ENCODE measurements at regions not wholly inside any gene's neighbourhood (a gene's known extent, or its start where the extent isn't known, plus 50 kb on each side); places are given as distances from the start of the nearest gene placed in this dataset.
A peak's percentile ranks its signal among the peaks of the same experiment; 100 is the strongest.

- no peaks in the 10 kb centered on the region for H4K20me1 ChIP-seq (ENCODE audit: insufficient read depth, low read length, poor library complexity, severe bottlenecking)
- H3K36me3 ChIP-seq (ENCODE audit: insufficient read depth, low read length): no peaks in the 10 kb centered on the region
- H3K9me3 ChIP-seq (ENCODE audit: insufficient read depth, low read depth, low read length): no peaks in the 10 kb centered on the region
- H3K4me1 ChIP-seq (ENCODE audit: insufficient read depth, low read length, poor library complexity, severe bottlenecking): peaks cover 54% of the 10 kb centered on the region
- peak overlapping the region; percentile 38 for H3K4me2 ChIP-seq (ENCODE audit: low read depth, low read length, poor library complexity, severe bottlenecking)
- TF ChIP-seq CTCF (conservative IDR thresholded peaks at IDR 0.05; ENCODE audit: low read length) (no peak), EZH2phosphoT487 (IDR thresholded peaks at IDR 0.05; ENCODE audit: borderline replicate concordance) (no peak)
- peak overlapping the region; percentile 56 for H3K9ac ChIP-seq (ENCODE audit: low read depth, low read length, poor library complexity, severe bottlenecking)
- H3F3A ChIP-seq (ENCODE audit: low read depth): 0 out of 2 replicates have a peak, but pooled peaks cover 6% of the 10 kb centered on the region
- H3K79me2 ChIP-seq (ENCODE audit: insufficient read depth, low read length): no peaks in the 10 kb centered on the region
- H3K27me3 ChIP-seq (ENCODE audit: insufficient read depth, low read length, poor library complexity, severe bottlenecking): no peaks in the 10 kb centered on the region
- no peaks in the 10 kb centered on the region for H3K9me2 ChIP-seq (replicated peaks; ENCODE audit: low read depth, low read length)
- no peak overlapping the region for H3K4me3 ChIP-seq (ENCODE audit: low read length, poor library complexity, severe bottlenecking)
- peak overlapping the region; percentile 67; the same call in 1 of the 2 replicates for H2AFZ ChIP-seq (ENCODE audit: low read length)
Measured at GRCh38 chr15:69664572-69665571, 212.3 kb downstream of the RPLP1 start.

- no peak for TF ChIP-seq EZH2phosphoT487 (IDR thresholded peaks at IDR 0.05; ENCODE audit: borderline replicate concordance)
- TF ChIP-seq CTCF (conservative IDR thresholded peaks at IDR 0.05; ENCODE audit: low read length): no peak
- Histone ChIP-seq H3K27me3 (ENCODE audit: insufficient read depth, low read length, poor library complexity, severe bottlenecking) (no peaks in the 10 kb centered on the region), H3K4me1 (ENCODE audit: insufficient read depth, low read length, poor library complexity, severe bottlenecking) (peaks cover 62% of the 10 kb centered on the region), H3K36me3 (ENCODE audit: insufficient read depth, low read length) (no peaks in the 10 kb centered on the region), H3K79me2 (ENCODE audit: insufficient read depth, low read length) (no peaks in the 10 kb centered on the region), H3K9ac (ENCODE audit: low read depth, low read length, poor library complexity, severe bottlenecking) (peak overlapping the region; percentile 56), H2AFZ (ENCODE audit: low read length) (peak overlapping the region; percentile 67; the same call in 1 of the 2 replicates), H3F3A (ENCODE audit: low read depth) (0 out of 2 replicates have a peak, but pooled peaks cover 6% of the 10 kb centered on the region), H3K9me2 (replicated peaks; ENCODE audit: low read depth, low read length) (no peaks in the 10 kb centered on the region), H3K9me3 (ENCODE audit: insufficient read depth, low read depth, low read length) (no peaks in the 10 kb centered on the region), H4K20me1 (ENCODE audit: insufficient read depth, low read length, poor library complexity, severe bottlenecking) (no peaks in the 10 kb centered on the region), H3K4me3 (ENCODE audit: low read length, poor library complexity, severe bottlenecking) (no peak overlapping the region), H3K4me2 (ENCODE audit: low read depth, low read length, poor library complexity, severe bottlenecking) (peak overlapping the region; percentile 38)
Measured at GRCh38 chr15:69665641-69666111, 213.1 kb downstream of the RPLP1 start.

GRCh38 chr15:69666441-69666882 lies 213.8 kb downstream of the RPLP1 start:
- Histone ChIP-seq H3F3A (ENCODE audit: low read depth) (0 out of 2 replicates have a peak, but pooled peaks cover 6% of the 10 kb centered on the region), H3K4me3 (ENCODE audit: low read length, poor library complexity, severe bottlenecking) (no peak overlapping the region), H3K9ac (ENCODE audit: low read depth, low read length, poor library complexity, severe bottlenecking) (peak overlapping the region; percentile 56), H4K20me1 (ENCODE audit: insufficient read depth, low read length, poor library complexity, severe bottlenecking) (no peaks in the 10 kb centered on the region), H3K36me3 (ENCODE audit: insufficient read depth, low read length) (no peaks in the 10 kb centered on the region), H2AFZ (ENCODE audit: low read length) (no peak overlapping the region; the same call in 1 of the 2 replicates), H3K4me2 (ENCODE audit: low read depth, low read length, poor library complexity, severe bottlenecking) (peak overlapping the region; percentile 38), H3K79me2 (ENCODE audit: insufficient read depth, low read length) (no peaks in the 10 kb centered on the region), H3K27me3 (ENCODE audit: insufficient read depth, low read length, poor library complexity, severe bottlenecking) (no peaks in the 10 kb centered on the region), H3K4me1 (ENCODE audit: insufficient read depth, low read length, poor library complexity, severe bottlenecking) (peaks cover 67% of the 10 kb centered on the region), H3K9me2 (replicated peaks; ENCODE audit: low read depth, low read length) (no peaks in the 10 kb centered on the region), H3K9me3 (ENCODE audit: insufficient read depth, low read depth, low read length) (no peaks in the 10 kb centered on the region)
- TF ChIP-seq CTCF (conservative IDR thresholded peaks at IDR 0.05; ENCODE audit: low read length) (no peak), EZH2phosphoT487 (IDR thresholded peaks at IDR 0.05; ENCODE audit: borderline replicate concordance) (no peak)

All from Loucy (cell line).